ENCODE measurements at regions not wholly inside any gene's neighbourhood (a gene's known extent, or its start where the extent isn't known, plus 50 kb on each side); places are given as distances from the start of the nearest gene placed in this dataset.

DNA sequence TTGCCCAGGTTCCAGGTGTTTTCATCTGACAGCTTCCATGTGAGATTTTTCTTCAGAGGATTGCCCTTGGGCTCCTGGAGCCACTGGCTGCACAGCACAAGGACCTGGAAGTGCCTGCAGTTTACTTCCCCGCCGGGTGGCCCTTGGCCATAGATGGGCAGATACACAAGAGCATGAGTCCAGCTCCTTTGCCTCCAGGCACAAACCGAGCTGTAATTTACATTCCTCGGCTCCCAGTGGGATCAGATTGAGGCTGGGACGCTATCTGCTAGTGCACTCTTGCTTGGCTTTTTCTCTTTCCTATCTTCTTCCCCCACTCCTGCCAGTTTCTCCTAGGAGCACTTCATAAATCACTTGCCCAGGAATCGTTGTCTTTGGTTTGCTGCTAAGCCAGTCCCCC, 85.4 kb upstream of the RALY start:
- TF ChIP-seq POLR2A (IDR thresholded peaks at IDR 0.05), result no peak
- TF ChIP-seq POLR2AphosphoS5 (IDR thresholded peaks at IDR 0.05; ENCODE audit: insufficient read depth in 1 of 2, low read depth in 1 of 2), result no peak
- TF ChIP-seq, protein P1, sequence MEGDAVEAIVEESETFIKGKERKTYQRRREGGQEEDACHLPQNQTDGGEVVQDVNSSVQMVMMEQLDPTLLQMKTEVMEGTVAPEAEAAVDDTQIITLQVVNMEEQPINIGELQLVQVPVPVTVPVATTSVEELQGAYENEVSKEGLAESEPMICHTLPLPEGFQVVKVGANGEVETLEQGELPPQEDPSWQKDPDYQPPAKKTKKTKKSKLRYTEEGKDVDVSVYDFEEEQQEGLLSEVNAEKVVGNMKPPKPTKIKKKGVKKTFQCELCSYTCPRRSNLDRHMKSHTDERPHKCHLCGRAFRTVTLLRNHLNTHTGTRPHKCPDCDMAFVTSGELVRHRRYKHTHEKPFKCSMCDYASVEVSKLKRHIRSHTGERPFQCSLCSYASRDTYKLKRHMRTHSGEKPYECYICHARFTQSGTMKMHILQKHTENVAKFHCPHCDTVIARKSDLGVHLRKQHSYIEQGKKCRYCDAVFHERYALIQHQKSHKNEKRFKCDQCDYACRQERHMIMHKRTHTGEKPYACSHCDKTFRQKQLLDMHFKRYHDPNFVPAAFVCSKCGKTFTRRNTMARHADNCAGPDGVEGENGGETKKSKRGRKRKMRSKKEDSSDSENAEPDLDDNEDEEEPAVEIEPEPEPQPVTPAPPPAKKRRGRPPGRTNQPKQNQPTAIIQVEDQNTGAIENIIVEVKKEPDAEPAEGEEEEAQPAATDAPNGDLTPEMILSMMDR (IDR thresholded peaks at IDR 0.05), result no peak
- Histone ChIP-seq H3K4me1 (no peaks in the 10 kb centered on the region), H3K27ac (no peak overlapping the region), H3K27me3 (no peaks in the 10 kb centered on the region), H3K9me3 (no peaks in the 10 kb centered on the region), H3K36me3 (no peaks in the 10 kb centered on the region), H3K4me3 (no peak overlapping the region)
- DNase-seq (ENCODE audit: extremely low spot score in 2 of 2), result no peak
- intact Hi-C loops (cut with DNase I), result no loop called here

DNA sequence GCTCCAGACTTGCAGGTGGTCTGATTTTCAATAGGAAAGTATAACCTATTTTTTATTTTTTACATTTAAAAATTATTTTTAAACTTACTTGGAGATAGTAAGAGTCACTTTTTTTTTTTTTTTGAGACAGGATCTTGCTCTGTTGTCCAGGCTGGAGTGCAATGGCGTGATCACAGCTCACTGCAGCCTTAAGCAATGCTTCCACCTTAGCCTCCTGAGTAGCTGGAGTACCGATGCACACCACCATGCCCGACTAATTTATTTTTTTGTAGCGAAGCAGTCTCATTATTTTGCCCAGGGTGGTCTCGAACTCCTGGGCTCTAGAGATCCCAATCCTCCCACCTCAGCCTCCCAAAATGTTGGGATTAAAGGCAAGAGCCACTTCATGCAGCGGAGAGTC, 84.8 kb upstream of the RALY start:
- intact Hi-C loops (cut with DNase I), result no loop called here

DNA sequence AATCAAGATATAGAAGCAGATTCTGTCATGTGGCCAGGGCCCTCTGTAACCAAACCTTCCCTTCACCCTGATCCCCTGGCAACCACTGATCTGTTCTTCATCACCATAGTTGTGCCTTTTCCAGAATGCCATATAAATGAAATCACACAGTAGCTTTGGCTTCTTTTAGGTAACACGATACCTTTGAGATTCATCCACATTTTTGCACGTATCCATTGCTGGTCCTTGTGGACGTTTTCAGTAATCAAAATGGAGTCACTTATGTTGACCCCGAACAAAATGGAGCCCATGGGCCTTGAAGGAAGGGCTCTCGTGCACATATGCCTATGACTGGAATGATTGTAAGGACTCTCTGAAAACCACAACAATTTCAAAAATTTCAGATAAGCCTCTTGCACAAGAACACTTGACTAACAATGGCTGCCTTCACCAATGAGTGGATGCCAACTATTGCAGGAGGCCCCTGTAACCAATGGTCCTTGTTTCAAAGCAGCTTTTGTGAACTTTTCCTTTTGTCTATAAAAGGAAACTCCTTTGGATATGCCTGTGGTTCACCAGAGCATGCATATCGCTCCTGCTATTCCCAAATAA, 84.3 kb upstream of the RALY start:
- H3K4me1 ChIP-seq, result no peaks in the 10 kb centered on the region
- DNase-seq (ENCODE audit: extremely low spot score in 2 of 2), result no peak
- H3K4me3 ChIP-seq, result no peak overlapping the region
- intact Hi-C loops (cut with DNase I), result no loop called here
- TF ChIP-seq POLR2A (IDR thresholded peaks at IDR 0.05) (no peak), POLR2AphosphoS5 (IDR thresholded peaks at IDR 0.05; ENCODE audit: insufficient read depth in 1 of 2, low read depth in 1 of 2) (no peak)
- TF ChIP-seq, protein P1 (IDR thresholded peaks at IDR 0.05), result no peak
- no peaks in the 10 kb centered on the region for H3K27me3 ChIP-seq
- H3K36me3 ChIP-seq, result no peaks in the 10 kb centered on the region
- H3K9me3 ChIP-seq, result no peaks in the 10 kb centered on the region
- H3K27ac ChIP-seq, result no peak overlapping the region

More for the DNA sequence above, 84.8 kb upstream of the RALY start:
- DNase-seq (ENCODE audit: extremely low spot score in 2 of 2), result no peak
- no peak overlapping the region for H3K4me3 ChIP-seq
- TF ChIP-seq POLR2AphosphoS5 (IDR thresholded peaks at IDR 0.05; ENCODE audit: insufficient read depth in 1 of 2, low read depth in 1 of 2) (no peak), POLR2A (IDR thresholded peaks at IDR 0.05) (no peak)
- TF ChIP-seq, protein P1 (IDR thresholded peaks at IDR 0.05), result no peak
- H3K4me1 ChIP-seq, result no peaks in the 10 kb centered on the region
- no peaks in the 10 kb centered on the region for H3K9me3 ChIP-seq
- H3K36me3 ChIP-seq, result no peaks in the 10 kb centered on the region
- no peaks in the 10 kb centered on the region for H3K27me3 ChIP-seq
- H3K27ac ChIP-seq, result no peak overlapping the region

DNA sequence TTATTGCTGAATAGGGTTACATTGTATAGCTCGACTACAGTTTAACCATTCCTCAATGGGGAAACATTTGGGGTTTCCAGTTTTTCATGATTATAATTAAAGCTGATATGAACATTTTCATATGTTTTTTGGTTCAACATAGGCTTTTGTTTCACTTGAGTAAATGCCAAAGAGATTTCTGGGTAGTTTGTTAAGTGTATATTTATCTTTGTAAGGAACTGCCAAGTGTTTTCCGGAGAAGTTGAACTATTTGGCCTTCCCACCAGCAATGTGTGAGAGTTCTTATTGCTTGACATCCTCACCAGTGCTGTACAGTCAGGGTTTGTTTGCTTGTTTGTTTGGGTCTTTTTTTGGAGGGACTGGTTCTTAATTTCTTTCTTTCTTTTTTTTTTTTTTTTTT, 83.7 kb upstream of the RALY start:
- no peak for DNase-seq (ENCODE audit: extremely low spot score in 2 of 2)
- H3K4me3 ChIP-seq, result no peak overlapping the region
- H3K36me3 ChIP-seq, result no peaks in the 10 kb centered on the region
- TF ChIP-seq POLR2A (IDR thresholded peaks at IDR 0.05) (no peak), POLR2AphosphoS5 (IDR thresholded peaks at IDR 0.05; ENCODE audit: insufficient read depth in 1 of 2, low read depth in 1 of 2) (no peak)
- TF ChIP-seq, protein P1 (IDR thresholded peaks at IDR 0.05), result no peak
- H3K4me1 ChIP-seq, result no peaks in the 10 kb centered on the region
- no peaks in the 10 kb centered on the region for H3K9me3 ChIP-seq
- intact Hi-C loops (cut with DNase I), result no loop called here
- no peak overlapping the region for H3K27ac ChIP-seq
- no peaks in the 10 kb centered on the region for H3K27me3 ChIP-seq

DNA sequence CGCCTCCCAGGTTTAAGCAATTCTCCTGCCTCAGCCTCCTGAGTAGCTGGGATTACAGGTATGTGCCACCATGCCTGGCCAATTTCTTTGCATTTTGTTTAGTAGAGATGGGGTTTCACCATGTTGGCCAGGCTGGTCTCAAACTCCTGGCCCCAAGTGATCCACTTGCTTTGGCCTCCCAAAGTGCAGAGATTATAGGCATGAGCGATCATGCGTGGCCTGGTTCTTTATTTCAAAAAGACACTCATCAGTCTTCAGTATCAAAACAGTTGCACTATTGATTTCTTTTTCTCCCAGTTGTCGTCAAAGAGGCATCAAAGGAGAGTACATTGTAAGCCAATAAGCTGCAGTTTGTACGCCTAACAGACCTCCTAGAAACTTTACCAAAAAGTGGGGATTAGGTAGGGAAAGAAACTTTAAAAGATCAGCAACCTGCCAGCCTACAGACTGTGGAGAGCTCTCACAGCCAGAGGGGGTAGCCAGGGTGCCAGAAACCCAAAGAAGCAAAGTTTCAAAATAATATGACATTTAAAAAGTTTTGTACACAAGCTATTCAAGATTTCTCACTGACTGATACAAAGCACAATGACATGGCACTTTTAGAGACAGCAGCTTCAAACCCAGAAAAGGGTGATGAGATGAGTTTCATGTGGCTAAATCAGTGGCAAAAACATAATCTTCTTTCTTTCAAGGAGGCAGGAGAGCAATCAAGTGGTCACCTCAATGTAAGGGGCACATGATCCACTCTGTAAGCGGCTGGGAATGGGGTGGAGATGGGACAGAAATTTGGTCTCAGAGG, 83.0 kb upstream of the RALY start:
- H3K4me3 ChIP-seq, result no peak overlapping the region
- H3K36me3 ChIP-seq, result no peaks in the 10 kb centered on the region
- intact Hi-C loops (cut with DNase I), result no loop called here
- no peak for TF ChIP-seq POLR2AphosphoS5 (IDR thresholded peaks at IDR 0.05; ENCODE audit: insufficient read depth in 1 of 2, low read depth in 1 of 2)
- TF ChIP-seq POLR2A (IDR thresholded peaks at IDR 0.05), result no peak
- TF ChIP-seq, protein P1 (IDR thresholded peaks at IDR 0.05), result no peak
- DNase-seq (ENCODE audit: extremely low spot score in 2 of 2), result no peak
- no peak overlapping the region for H3K27ac ChIP-seq
- H3K4me1 ChIP-seq, result no peaks in the 10 kb centered on the region
- H3K9me3 ChIP-seq, result no peaks in the 10 kb centered on the region
- H3K27me3 ChIP-seq, result no peaks in the 10 kb centered on the region

Measured in vagina (tissue), 2 donors.